HG02885 (cell line): ENCODE measurements at regions not wholly inside any gene's neighbourhood (a gene's known extent, or its start where the extent isn't known, plus 50 kb on each side); places are given as distances from the start of the nearest gene placed in this dataset.
"Not testable (repeated sequence)": the region's sequence is repeated elsewhere in the genome, so short reads cannot be mapped to it uniquely, and the experiment has no call there.

Experiments
- ATAC-seq: cut with Tn5 transposase; IDR thresholded peaks from one replicate; pipeline ENCODE4 v1.9.1; 2021; ENCODE audit warnings: mild to moderate bottlenecking; ENCODE audit not compliant: unreplicated experiment, poor library complexity

- ATAC-seq, result no peak
These were observed 94.6 kb upstream of the FAM204A start for GRCh38 chr10:118436742-118437141.

- no peak for ATAC-seq
These were observed 88.1 kb upstream of the FAM204A start for GRCh38 chr10:118430190-118430589.

GRCh38 chr10:118423800-118424442, 81.8 kb upstream of the FAM204A start:
- peak; percentile 88 for ATAC-seq

GRCh38 chr10:118422241-118422640, 80.1 kb upstream of the FAM204A start:
- ATAC-seq, result no peak

GRCh38 chr10:118420049-118420448, 77.9 kb upstream of the FAM204A start:
- ATAC-seq, result not testable (repeated sequence)

- no peak for ATAC-seq
These were observed 70.8 kb upstream of the FAM204A start for GRCh38 chr10:118412932-118413331.

GRCh38 chr10:118412132-118412760, 70.1 kb upstream of the FAM204A start:
- ATAC-seq, result no peak

GRCh38 chr10:118409295-118409694, 67.2 kb upstream of the FAM204A start:
- no peak for ATAC-seq

GRCh38 chr10:118408181-118408580, 66.1 kb upstream of the FAM204A start:
- ATAC-seq, result no peak

- no peak for ATAC-seq
These were observed 65.7 kb upstream of the FAM204A start for GRCh38 chr10:118407777-118408176.

- ATAC-seq, result no peak
These were observed 64.9 kb upstream of the FAM204A start for GRCh38 chr10:118407026-118407425.

- no peak for ATAC-seq
These were observed 63.8 kb upstream of the FAM204A start for GRCh38 chr10:118405928-118406327.

- ATAC-seq, result no peak
These were observed 61.8 kb upstream of the FAM204A start for GRCh38 chr10:118403967-118404366.

GRCh38 chr10:118401708-118402193, 59.6 kb upstream of the FAM204A start:
- no peak for ATAC-seq

- ATAC-seq, result no peak
These were observed 55.3 kb upstream of the FAM204A start for GRCh38 chr10:118397391-118397790.

- no peak for ATAC-seq
These were observed 53.8 kb upstream of the FAM204A start for GRCh38 chr10:118395947-118396346.

GRCh38 chr10:118394301-118395200, 52.4 kb upstream of the FAM204A start:
- no peak for ATAC-seq

- ATAC-seq, result no peak
These were observed 50.6 kb upstream of the FAM204A start for GRCh38 chr10:118392761-118393160.
